ENCODE measurements at regions not wholly inside any gene's neighbourhood (a gene's known extent, or its start where the extent isn't known, plus 50 kb on each side); places are given as distances from the start of the nearest gene placed in this dataset.

- no peak for TF ChIP-seq JUN (IDR thresholded peaks at IDR 0.05; ENCODE audit: borderline replicate concordance, insufficient read depth, insufficient read length, low read depth)
- no peak for TF ChIP-seq POLR2A (IDR thresholded peaks at IDR 0.05; ENCODE audit: low read depth, low read length)
- TF ChIP-seq EZH2 (IDR thresholded peaks at IDR 0.05; ENCODE audit: borderline replicate concordance, low read depth, low read length, severe bottlenecking) = no peak
- no peak for TF ChIP-seq MAX (IDR thresholded peaks at IDR 0.05; ENCODE audit: insufficient read depth, insufficient read length)
- TF ChIP-seq CTCF (IDR thresholded peaks at IDR 0.05; ENCODE audit: extremely low read depth in 1 of 2, insufficient read depth in 1 of 2, low read depth in 1 of 2, low read length in 2 of 2) = no peak
- no peak for TF ChIP-seq FOS (IDR thresholded peaks at IDR 0.05; ENCODE audit: borderline replicate concordance, insufficient read depth, low read length)
- no peak for TF ChIP-seq POLR2AphosphoS5 (IDR thresholded peaks at IDR 0.05; ENCODE audit: insufficient read depth, low read depth, low read length)
- TF ChIP-seq MYC (IDR thresholded peaks at IDR 0.05; ENCODE audit: low read depth, low read length) = no peak
- TF ChIP-seq GATA2 (IDR thresholded peaks at IDR 0.05; ENCODE audit: insufficient read depth, insufficient read length, low read depth, low read length) = no peak
Measured at GRCh38 chr18:34115409-34116081, 109.2 kb downstream of the NOL4 start.

Measured in endothelial cell of umbilical vein (primary cell).